NCI-H2196 (cell line): ENCODE measurements at regions not wholly inside any gene's neighbourhood (a gene's known extent, or its start where the extent isn't known, plus 50 kb on each side); places are given as distances from the start of the nearest gene placed in this dataset.

Source experiments
- DNase-seq: peaks from one replicate; lab custom pipeline; 2025; ENCODE audit not compliant: unreplicated experiment; lab: John Stamatoyannopoulos, UW

DNA sequence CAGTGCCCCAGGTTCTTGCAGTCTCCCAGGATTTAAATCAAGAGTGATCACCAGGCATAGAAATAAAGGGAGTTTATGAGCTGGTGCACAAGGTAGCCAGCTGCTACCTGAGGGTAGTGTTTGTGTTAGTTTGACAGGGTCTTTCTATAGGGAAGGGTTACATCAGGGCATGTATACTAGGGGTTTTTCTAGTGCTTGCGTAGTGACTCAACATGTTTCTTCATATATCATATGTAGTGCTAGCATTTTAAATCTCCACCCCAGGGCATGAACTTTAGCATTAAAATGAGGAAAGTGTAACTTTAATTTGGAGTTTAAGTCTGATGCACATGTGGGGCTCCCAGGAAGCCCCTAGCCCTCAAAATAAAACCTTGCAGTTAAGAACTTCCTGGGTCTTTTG, 86.5 kb upstream of the TNR start:
- no peak for DNase-seq

- no peak for DNase-seq
Measured at GRCh38 chr1:175826705-175827104, 83.3 kb upstream of the TNR start.

- no peak for DNase-seq
Measured at GRCh38 chr1:175824079-175824478, 80.7 kb upstream of the TNR start.

- DNase-seq = no peak
Measured at GRCh38 chr1:175823406-175823805, 80.0 kb upstream of the TNR start.

DNA sequence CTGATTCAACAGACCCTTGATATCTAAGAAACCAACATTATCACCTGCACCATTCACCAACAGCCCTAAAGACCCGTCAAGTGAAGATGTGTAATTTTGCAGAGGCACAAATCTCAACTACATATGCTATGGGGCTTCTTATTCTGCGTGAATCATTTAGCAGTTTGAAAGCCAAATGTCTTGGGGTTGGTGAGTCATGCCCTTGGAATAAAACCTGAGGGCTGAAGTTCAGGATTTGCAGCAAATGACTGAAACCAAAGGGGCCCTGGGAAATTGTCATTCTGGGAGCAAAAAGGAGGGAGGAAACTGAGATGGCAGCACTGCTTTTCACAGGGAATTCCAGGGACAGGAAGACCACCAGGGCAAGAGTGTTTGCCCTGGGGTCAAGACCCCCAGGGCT, 79.2 kb upstream of the TNR start:
- no peak for DNase-seq

GRCh38 chr1:175820456-175821025, 77.1 kb upstream of the TNR start:
- DNase-seq = no peak

- DNase-seq = no peak
Measured at GRCh38 chr1:175818929-175819328, 75.5 kb upstream of the TNR start.

DNA sequence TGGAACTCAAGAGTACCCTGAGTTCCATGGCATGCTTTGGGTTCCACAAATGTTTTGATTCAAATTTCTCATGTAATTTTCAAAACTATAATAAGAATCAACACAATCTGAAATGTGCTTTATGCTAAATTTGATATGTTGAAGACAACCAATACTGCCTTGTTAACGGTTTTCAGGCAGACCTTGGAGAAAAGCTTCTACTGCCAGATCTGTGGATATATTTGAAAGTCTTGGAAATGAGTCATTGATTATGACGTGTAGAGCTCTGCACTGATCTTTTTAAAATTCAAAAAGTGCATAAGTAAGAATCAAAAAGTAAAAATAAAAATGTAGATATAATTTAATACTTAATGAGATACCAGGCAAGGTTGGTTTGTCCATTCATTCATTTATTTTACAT, 74.0 kb upstream of the TNR start:
- DNase-seq = no peak

GRCh38 chr1:175814885-175815284, 71.5 kb upstream of the TNR start:
- DNase-seq = no peak

- DNase-seq = no peak
Measured at GRCh38 chr1:175812936-175813335, 69.5 kb upstream of the TNR start.

- no peak for DNase-seq
Measured at GRCh38 chr1:175810305-175810704, 66.9 kb upstream of the TNR start.

DNA sequence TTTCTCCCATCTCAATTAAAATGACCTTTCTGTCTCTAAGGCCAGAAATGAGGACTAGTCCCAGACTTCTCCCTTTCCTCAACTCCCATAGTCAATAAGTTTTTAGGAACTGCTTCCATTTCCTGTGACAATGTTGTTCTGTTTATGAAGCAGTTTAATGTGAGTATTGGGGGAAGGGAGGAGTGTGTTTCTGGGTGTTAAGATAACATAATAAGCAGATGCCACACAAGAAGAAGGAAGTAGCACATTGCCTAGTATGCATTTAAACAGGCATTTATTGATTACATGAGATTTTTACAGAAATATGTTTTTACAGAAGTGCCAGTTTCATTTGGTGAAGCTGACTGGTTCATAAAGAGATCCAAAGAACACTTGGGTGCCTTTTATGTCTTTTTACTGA, 65.6 kb upstream of the TNR start:
- no peak for DNase-seq

- DNase-seq = no peak
Measured at GRCh38 chr1:175808573-175808972, 65.2 kb upstream of the TNR start.

DNA sequence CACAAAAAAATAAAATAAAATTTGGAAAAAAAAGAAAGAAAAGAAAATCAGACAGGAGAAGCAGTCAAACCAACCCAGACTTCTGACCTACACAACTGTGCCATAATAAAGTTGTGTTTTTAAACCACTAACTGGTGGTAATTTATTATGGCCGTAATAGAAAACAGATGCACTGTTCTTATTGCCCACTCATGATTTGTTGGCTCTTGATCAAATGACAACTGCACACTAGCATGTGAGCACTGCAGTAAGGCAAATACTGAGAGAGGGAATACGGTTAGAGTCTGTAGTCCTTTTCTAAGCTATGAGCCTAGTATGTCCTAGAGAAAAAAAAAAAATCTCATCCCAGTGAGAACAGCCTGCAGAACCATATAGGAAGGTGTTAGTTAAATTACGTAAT, 61.2 kb upstream of the TNR start:
- DNase-seq = no peak

DNA sequence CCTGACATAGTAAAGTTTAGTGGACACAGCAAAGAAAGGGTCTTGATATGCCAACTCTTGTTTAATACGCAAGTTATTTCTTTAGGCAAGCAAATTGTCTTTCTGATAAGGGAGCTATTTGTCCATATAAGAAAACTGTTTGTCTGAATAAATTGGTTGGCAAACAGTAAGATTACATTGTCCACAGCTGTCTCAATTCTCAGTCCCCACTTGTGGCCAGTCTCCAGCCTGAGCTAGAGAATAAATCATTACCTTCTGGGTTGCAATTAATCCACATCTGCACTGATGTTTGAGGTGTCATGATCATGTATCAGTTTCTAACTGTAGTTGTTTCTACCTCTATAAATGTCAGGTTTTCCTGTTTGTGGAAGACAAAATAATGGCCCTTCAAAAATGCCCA, 60.0 kb upstream of the TNR start:
- DNase-seq = no peak

GRCh38 chr1:175802407-175803123, 59.2 kb upstream of the TNR start:
- DNase-seq = no peak

GRCh38 chr1:175801979-175802378, 58.6 kb upstream of the TNR start:
- no peak for DNase-seq

GRCh38 chr1:175797576-175797975, 54.2 kb upstream of the TNR start:
- DNase-seq = no peak

GRCh38 chr1:175794586-175794985, 51.2 kb upstream of the TNR start:
- no peak for DNase-seq

GRCh38 chr1:175793617-175794016, 50.2 kb upstream of the TNR start:
- no peak for DNase-seq
